T-helper 2 cell (primary cell): ENCODE measurements at regions not wholly inside any gene's neighbourhood (a gene's known extent, or its start where the extent isn't known, plus 50 kb on each side); places are given as distances from the start of the nearest gene placed in this dataset.

Experiments
- DNase-seq, 5 experiments: peaks; one replicate each; pipeline versions ENCODE4 v3.0.0 to v3.0.0-alpha.2; 2012 to 2022

GRCh38 chr5:8241558-8241957 lies 372.6 kb downstream of the MTRR start:
- no peak for DNase-seq

GRCh38 chr5:8247049-8247899 lies 378.3 kb downstream of the MTRR start:
- DNase-seq = no peak

- no peak for DNase-seq
Measured at GRCh38 chr5:8253376-8253775, 384.4 kb downstream of the MTRR start.

GRCh38 chr5:8254674-8255073 lies 385.7 kb downstream of the MTRR start:
- no peak for DNase-seq

- DNase-seq = no peak
Measured at GRCh38 chr5:8258801-8259200, 389.9 kb downstream of the MTRR start.

- no peak for DNase-seq
Measured at GRCh38 chr5:8270246-8270645, 401.3 kb downstream of the MTRR start.

- no peak for DNase-seq
Measured at GRCh38 chr5:8280711-8281363, 411.9 kb downstream of the MTRR start.

GRCh38 chr5:8288334-8288733 lies 419.4 kb downstream of the MTRR start:
- no peak for DNase-seq

- DNase-seq = no peak
Measured at GRCh38 chr5:8288897-8289516, 420.1 kb downstream of the MTRR start.

GRCh38 chr5:8289779-8290178 lies 420.8 kb downstream of the MTRR start:
- DNase-seq = no peak

GRCh38 chr5:8290721-8291120 lies 421.8 kb downstream of the MTRR start:
- DNase-seq = no peak

- DNase-seq = no peak
Measured at GRCh38 chr5:8291641-8292040, 422.7 kb downstream of the MTRR start.

- no peak for DNase-seq
Measured at GRCh38 chr5:8295141-8295540, 426.2 kb downstream of the MTRR start.

- DNase-seq = no peak
Measured at GRCh38 chr5:8299716-8300115, 430.8 kb downstream of the MTRR start.

- no peak for DNase-seq
Measured at GRCh38 chr5:8304341-8304740, 435.4 kb downstream of the MTRR start.

- no peak for DNase-seq
Measured at GRCh38 chr5:8306288-8306896, 437.4 kb downstream of the MTRR start.

GRCh38 chr5:8314965-8315364 lies 446.0 kb downstream of the MTRR start:
- no peak for DNase-seq

- DNase-seq = no peak
Measured at GRCh38 chr5:8316608-8317280, 447.8 kb downstream of the MTRR start.

GRCh38 chr5:8317335-8317734 lies 448.4 kb downstream of the MTRR start:
- no peak for DNase-seq

GRCh38 chr5:8320244-8320643 lies 451.3 kb downstream of the MTRR start:
- no peak for DNase-seq

- no peak for DNase-seq
Measured at GRCh38 chr5:8321272-8321671, 452.3 kb downstream of the MTRR start.

- no peak for DNase-seq
Measured at GRCh38 chr5:8322484-8322883, 453.5 kb downstream of the MTRR start.

GRCh38 chr5:8327016-8327415 lies 458.1 kb downstream of the MTRR start:
- no peak for DNase-seq
